GM21619 (cell line): ENCODE measurements at regions not wholly inside any gene's neighbourhood (a gene's known extent, or its start where the extent isn't known, plus 50 kb on each side); places are given as distances from the start of the nearest gene placed in this dataset.
"Not testable (repeated sequence)": the region's sequence is repeated elsewhere in the genome, so short reads cannot be mapped to it uniquely, and the experiment has no call there.

Experiments used
- ATAC-seq: cut with Tn5 transposase; IDR thresholded peaks from one replicate; pipeline ENCODE4 v1.9.1; 2021; ENCODE audit not compliant: unreplicated experiment

GRCh38 chr3:152578769-152579168 is 256.2 kb upstream of the P2RY1 start:
- no peak for ATAC-seq

GRCh38 chr3:152581951-152582350 is 253.0 kb upstream of the P2RY1 start:
- ATAC-seq = no peak

GRCh38 chr3:152583963-152584362 is 251.0 kb upstream of the P2RY1 start:
- no peak for ATAC-seq

GRCh38 chr3:152586974-152587373 is 248.0 kb upstream of the P2RY1 start:
- ATAC-seq = no peak

GRCh38 chr3:152587861-152588260 is 247.1 kb upstream of the P2RY1 start:
- no peak for ATAC-seq

- no peak for ATAC-seq
Measured at GRCh38 chr3:152589644-152590043, 245.3 kb upstream of the P2RY1 start.

- no peak for ATAC-seq
Measured at GRCh38 chr3:152591515-152591914, 243.4 kb upstream of the P2RY1 start.

- no peak for ATAC-seq
Measured at GRCh38 chr3:152593242-152593641, 241.7 kb upstream of the P2RY1 start.

GRCh38 chr3:152595975-152596821 is 238.7 kb upstream of the P2RY1 start:
- ATAC-seq = peak; percentile 99

GRCh38 chr3:152596832-152597231 is 238.1 kb upstream of the P2RY1 start:
- ATAC-seq = not testable (repeated sequence)

- ATAC-seq = no peak
Measured at GRCh38 chr3:152606146-152606545, 228.8 kb upstream of the P2RY1 start.

- ATAC-seq = no peak
Measured at GRCh38 chr3:152607179-152607578, 227.8 kb upstream of the P2RY1 start.

- no peak for ATAC-seq
Measured at GRCh38 chr3:152608696-152609594, 226.0 kb upstream of the P2RY1 start.

GRCh38 chr3:152609891-152610290 is 225.0 kb upstream of the P2RY1 start:
- no peak for ATAC-seq

GRCh38 chr3:152610622-152611021 is 224.3 kb upstream of the P2RY1 start:
- no peak for ATAC-seq

- ATAC-seq = no peak
Measured at GRCh38 chr3:152611905-152612304, 223.0 kb upstream of the P2RY1 start.

GRCh38 chr3:152613851-152614250 is 221.1 kb upstream of the P2RY1 start:
- no peak for ATAC-seq

- ATAC-seq = no peak
Measured at GRCh38 chr3:152615681-152616080, 219.2 kb upstream of the P2RY1 start.

GRCh38 chr3:152617609-152618008 is 217.3 kb upstream of the P2RY1 start:
- no peak for ATAC-seq

GRCh38 chr3:152618529-152618928 is 216.4 kb upstream of the P2RY1 start:
- ATAC-seq = no peak

- no peak for ATAC-seq
Measured at GRCh38 chr3:152619691-152620090, 215.2 kb upstream of the P2RY1 start.

GRCh38 chr3:152620395-152620794 is 214.5 kb upstream of the P2RY1 start:
- no peak for ATAC-seq
